ENCODE measurements at regions not wholly inside any gene's neighbourhood (a gene's known extent, or its start where the extent isn't known, plus 50 kb on each side); places are given as distances from the start of the nearest gene placed in this dataset.

- DNase-seq (ENCODE audit: low read depth): no peak
These were observed 1224.7 kb downstream of the BRD1 start for GRCh38 chr22:48602805-48603518.

GRCh38 chr22:48600681-48601080 is 1227.0 kb downstream of the BRD1 start:
- DNase-seq (ENCODE audit: low read depth): no peak

GRCh38 chr22:48600171-48600570 is 1227.5 kb downstream of the BRD1 start:
- no peak for DNase-seq (ENCODE audit: low read depth)

- no peak for DNase-seq (ENCODE audit: low read depth)
These were observed 1228.3 kb downstream of the BRD1 start for GRCh38 chr22:48599346-48599745.

- no peak for DNase-seq (ENCODE audit: low read depth)
These were observed 1231.4 kb downstream of the BRD1 start for GRCh38 chr22:48596111-48596850.

- no peak for DNase-seq (ENCODE audit: low read depth)
These were observed 1232.2 kb downstream of the BRD1 start for GRCh38 chr22:48595511-48595905.

- no peak for DNase-seq (ENCODE audit: low read depth)
These were observed 1232.7 kb downstream of the BRD1 start for GRCh38 chr22:48594757-48595510.

- no peak for DNase-seq (ENCODE audit: low read depth)
These were observed 1233.5 kb downstream of the BRD1 start for GRCh38 chr22:48594016-48594756.

GRCh38 chr22:48593551-48593950 is 1234.1 kb downstream of the BRD1 start:
- DNase-seq (ENCODE audit: low read depth): no peak

GRCh38 chr22:48592931-48593330 is 1234.7 kb downstream of the BRD1 start:
- DNase-seq (ENCODE audit: low read depth): no peak

- no peak for DNase-seq (ENCODE audit: low read depth)
These were observed 1235.2 kb downstream of the BRD1 start for GRCh38 chr22:48592488-48592887.

GRCh38 chr22:48592066-48592345 is 1235.7 kb downstream of the BRD1 start:
- DNase-seq (ENCODE audit: low read depth): no peak

- DNase-seq (ENCODE audit: low read depth): no peak
These were observed 1236.2 kb downstream of the BRD1 start for GRCh38 chr22:48591286-48592065.

GRCh38 chr22:48589901-48590300 is 1237.8 kb downstream of the BRD1 start:
- no peak for DNase-seq (ENCODE audit: low read depth)

- DNase-seq (ENCODE audit: low read depth): no peak
These were observed 1238.7 kb downstream of the BRD1 start for GRCh38 chr22:48588878-48589450.

- no peak for DNase-seq (ENCODE audit: low read depth)
These were observed 1239.4 kb downstream of the BRD1 start for GRCh38 chr22:48588151-48588877.

GRCh38 chr22:48587236-48587865 is 1240.3 kb downstream of the BRD1 start:
- no peak for DNase-seq (ENCODE audit: low read depth)

GRCh38 chr22:48586799-48587185 is 1240.9 kb downstream of the BRD1 start:
- no peak for DNase-seq (ENCODE audit: low read depth)

- DNase-seq (ENCODE audit: low read depth): no peak
These were observed 1241.5 kb downstream of the BRD1 start for GRCh38 chr22:48585916-48586798.
